CD4-positive, alpha-beta T cell (primary cell): ENCODE measurements at regions not wholly inside any gene's neighbourhood (a gene's known extent, or its start where the extent isn't known, plus 50 kb on each side); places are given as distances from the start of the nearest gene placed in this dataset.

Experiments
- ATAC-seq: fragments of 200-7000 bp; cut with Tn5 transposase; one replicate; pipeline ENCODE4 v1.10.0; 2022; ENCODE audit warnings: mild to moderate bottlenecking; ENCODE audit not compliant: poor library complexity
- CTCF ChIA-PET: fragments of 350-600 bp; sonication (Branson Sonifier 250); formaldehyde crosslinking; loops from one replicate; lab custom pipeline; 2021; ENCODE audit warnings: antibody characterized with exemption, inconsistent platforms; lab: Charles Lee
- POLR2A ChIA-PET: fragments of 350-600 bp; sonication (Branson Sonifier 250); formaldehyde crosslinking; loops from one replicate; lab custom pipeline; 2021; ENCODE audit warnings: antibody characterized with exemption, inconsistent platforms; lab: Charles Lee
- DNase-seq, 14 experiments: peaks; one replicate each; pipeline ENCODE4 v3.0.0-alpha.2; 2013 to 2020; ENCODE audit warnings: mixed read lengths in 2 of 14
- H3K27ac ChIP-seq, 2 donors: one replicate each; pipeline versions ENCODE4 v1.5.1 to v1.7.0; 2013; ENCODE audit warnings: low read length in 2 of 2, low read depth in 1 of 2, mild to moderate bottlenecking in 1 of 2
- H3K27me3 ChIP-seq, 2 experiments: 1 replicate in 1 of 2; 2 replicates in 1 of 2; pipeline versions ENCODE4 v1.6.1 to v1.7.0; 2013; ENCODE audit warnings: low read length in 2 of 2, control low read depth in 1 of 2, mild to moderate bottlenecking in 1 of 2, moderate library complexity in 1 of 2; ENCODE audit not compliant: insufficient read depth in 2 of 2, control insufficient read depth in 1 of 2
- H3K36me3 ChIP-seq: one replicate; pipeline ENCODE4 v1.6.1; 2013; ENCODE audit warnings: low read length, control low read depth; ENCODE audit not compliant: insufficient read depth
- H3K4me1 ChIP-seq: one replicate; pipeline ENCODE4 v1.6.1; 2013; ENCODE audit warnings: low read length, control low read depth; ENCODE audit not compliant: insufficient read depth
- H3K4me3 ChIP-seq: one replicate; pipeline ENCODE4 v1.5.1; 2013; ENCODE audit warnings: mild to moderate bottlenecking, low read length, moderate library complexity
- H3K9me3 ChIP-seq, 2 experiments: 1 replicate in 1 of 2; 2 replicates in 1 of 2; pipeline versions ENCODE4 v1.6.1 to v1.7.0; 2013; ENCODE audit warnings: low read length in 2 of 2, mild to moderate bottlenecking in 2 of 2, control low read depth in 1 of 2, moderate library complexity in 1 of 2; ENCODE audit not compliant: control insufficient read depth in 1 of 2, insufficient read depth in 1 of 2
- H3K27ac Mint-ChIP-seq: one replicate; pipeline ENCODE4 v1.8.0; 2020; ENCODE audit warnings: mixed read lengths
- H3K27me3 Mint-ChIP-seq: one replicate; pipeline ENCODE4 v1.8.0; 2021; ENCODE audit warnings: mixed read lengths
- H3K36me3 Mint-ChIP-seq: one replicate; pipeline ENCODE4 v1.8.0; 2021; ENCODE audit warnings: low read depth, mixed read lengths
- H3K4me1 Mint-ChIP-seq: one replicate; pipeline ENCODE4 v1.8.0; 2021; ENCODE audit warnings: low read depth, mixed read lengths
- H3K4me3 Mint-ChIP-seq: one replicate; pipeline ENCODE4 v1.8.0; 2020; ENCODE audit warnings: mild to moderate bottlenecking, mixed read lengths
- H3K9me3 Mint-ChIP-seq: one replicate; pipeline ENCODE4 v1.8.0; 2020; ENCODE audit warnings: mixed read lengths
- CTCF ChIP-seq: fragments of 200-600 bp; IDR thresholded peaks from one replicate; pipeline ENCODE4 v1.8.0; 2022; ENCODE audit warnings: antibody characterized with exemption, mild to moderate bottlenecking
- intact Hi-C, 2 experiments: fragments of 100-400 bp; cut with DNase I in 1 of 2; cut with micrococcal nuclease in 1 of 2; formaldehyde crosslinking; loops; one replicate each; pipeline versions ENCODE4 v1.15.1 to v1.9.0; 2023 to 2025; cut with DNase I, micrococcal nuclease

- intact Hi-C loops: no loop called here
- Mint-ChIP-seq H3K9me3 (no peaks in the 10 kb centered on the region), H3K27me3 (peaks cover 17% of the 10 kb centered on the region), H3K27ac (no peak overlapping the region), H3K4me3 (no peak overlapping the region), H3K36me3 (no peaks in the 10 kb centered on the region), H3K4me1 (no peaks in the 10 kb centered on the region)
- Histone ChIP-seq H3K4me3 (no peak overlapping the region), H3K27me3 (peaks cover 0 to 3% of the 10 kb centered on the region in 2 experiments), H3K4me1 (no peaks in the 10 kb centered on the region), H3K9me3 (no peaks in the 10 kb centered on the region), H3K36me3 (no peaks in the 10 kb centered on the region), H3K27ac (no peak overlapping the region)
- DNase-seq (peak in 2 of 14 experiments; percentile 12 to 24), ATAC-seq (no peak)
- TF ChIP-seq CTCF: no peak
- POLR2A ChIA-PET: no interaction called here
- CTCF ChIA-PET: no interaction called here
These were observed 84.2 kb upstream of the IL12A start for GRCh38 chr3:159904455-159904854.

- H3K27ac Mint-ChIP-seq: no peak overlapping the region
- Histone ChIP-seq H3K9me3 (no peaks in the 10 kb centered on the region), H3K4me1 (no peaks in the 10 kb centered on the region), H3K36me3 (no peaks in the 10 kb centered on the region), H3K27me3 (peaks cover 0 to 3% of the 10 kb centered on the region in 2 experiments), H3K4me3 (no peak overlapping the region), H3K27ac (no peak overlapping the region)
- POLR2A ChIA-PET: no interaction called here
- H3K4me3 Mint-ChIP-seq: no peak overlapping the region
- intact Hi-C loops: no loop called here
- peaks cover 17% of the 10 kb centered on the region for H3K27me3 Mint-ChIP-seq
- DNase-seq: no peak
- no peaks in the 10 kb centered on the region for H3K4me1 Mint-ChIP-seq
- ATAC-seq: no peak
- CTCF ChIA-PET: no interaction called here
- H3K36me3 Mint-ChIP-seq: no peaks in the 10 kb centered on the region
- no peaks in the 10 kb centered on the region for H3K9me3 Mint-ChIP-seq
- TF ChIP-seq CTCF: no peak
These were observed 83.7 kb upstream of the IL12A start for GRCh38 chr3:159904911-159905310.

- Histone ChIP-seq H3K36me3 (no peaks in the 10 kb centered on the region), H3K4me3 (no peak overlapping the region), H3K4me1 (peaks cover 7% of the 10 kb centered on the region), H3K27me3 (peaks cover 0 to 3% of the 10 kb centered on the region in 2 experiments), H3K27ac (no peak overlapping the region), H3K9me3 (no peaks in the 10 kb centered on the region)
- Mint-ChIP-seq H3K4me3 (no peak overlapping the region), H3K27ac (no peak overlapping the region), H3K27me3 (peaks cover 6% of the 10 kb centered on the region), H3K4me1 (peaks cover 16% of the 10 kb centered on the region), H3K9me3 (no peaks in the 10 kb centered on the region), H3K36me3 (no peaks in the 10 kb centered on the region)
- ChIA-PET POLR2A (no interaction called here), CTCF (no interaction called here)
- DNase-seq: no peak
- no peak for TF ChIP-seq CTCF
- intact Hi-C loops: no loop called here
- ATAC-seq: no peak
These were observed 80.8 kb upstream of the IL12A start for GRCh38 chr3:159907828-159908227.
